HG02763 (cell line): ENCODE measurements at regions not wholly inside any gene's neighbourhood (a gene's known extent, or its start where the extent isn't known, plus 50 kb on each side); places are given as distances from the start of the nearest gene placed in this dataset.
"Not testable (repeated sequence)": the region's sequence is repeated elsewhere in the genome, so short reads cannot be mapped to it uniquely, and the experiment has no call there.

Source experiments
- ATAC-seq: cut with Tn5 transposase; IDR thresholded peaks from one replicate; pipeline ENCODE4 v1.9.1; 2021; ENCODE audit warnings: mild to moderate bottlenecking, moderate library complexity; ENCODE audit not compliant: unreplicated experiment

DNA sequence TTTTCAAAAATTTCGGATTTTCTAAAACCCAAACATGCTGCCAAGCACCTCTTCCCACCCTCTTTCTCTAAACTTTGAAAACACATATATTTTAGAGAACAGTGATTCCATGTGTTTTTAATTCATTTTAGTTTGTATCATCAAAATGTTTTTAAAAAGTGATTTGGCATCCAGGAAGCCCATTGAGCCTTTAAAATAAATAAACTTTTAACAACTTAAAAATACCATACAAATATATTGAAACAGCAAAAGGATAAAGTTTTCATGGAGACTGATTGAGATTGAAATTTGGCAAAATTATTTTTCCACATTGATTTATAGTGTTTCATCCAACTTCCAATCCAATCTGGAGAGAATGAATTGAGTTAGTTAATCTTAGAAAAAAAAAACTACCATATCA is 374.7 kb downstream of the CD109 start:
- no peak for ATAC-seq

- no peak for ATAC-seq
Observed at GRCh38 chr6:74070091-74070490, 374.1 kb downstream of the CD109 start.

DNA sequence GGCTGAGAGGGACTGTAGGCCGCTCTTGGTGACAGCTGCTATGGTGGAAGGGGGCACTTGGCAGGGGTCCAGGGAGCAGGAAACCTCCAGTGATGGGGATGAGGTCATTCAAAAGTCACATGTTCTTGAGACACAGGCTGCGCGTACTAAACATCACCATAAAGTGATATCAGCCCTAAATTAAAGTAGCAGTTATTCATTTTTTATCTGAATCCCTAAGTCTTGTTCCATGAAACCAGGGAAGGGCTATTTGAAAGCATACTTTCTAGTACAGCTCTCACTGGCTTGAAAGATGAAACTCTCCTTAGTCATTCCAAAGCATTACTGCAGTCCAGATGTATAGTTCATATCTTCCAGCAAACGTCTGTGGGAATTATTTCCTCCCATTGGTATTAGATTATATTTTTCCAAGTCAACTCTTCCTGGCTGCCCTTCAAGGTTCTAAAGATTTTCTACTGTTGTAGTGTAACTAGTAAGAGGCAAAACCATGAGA is 373.1 kb downstream of the CD109 start:
- ATAC-seq: no peak

DNA sequence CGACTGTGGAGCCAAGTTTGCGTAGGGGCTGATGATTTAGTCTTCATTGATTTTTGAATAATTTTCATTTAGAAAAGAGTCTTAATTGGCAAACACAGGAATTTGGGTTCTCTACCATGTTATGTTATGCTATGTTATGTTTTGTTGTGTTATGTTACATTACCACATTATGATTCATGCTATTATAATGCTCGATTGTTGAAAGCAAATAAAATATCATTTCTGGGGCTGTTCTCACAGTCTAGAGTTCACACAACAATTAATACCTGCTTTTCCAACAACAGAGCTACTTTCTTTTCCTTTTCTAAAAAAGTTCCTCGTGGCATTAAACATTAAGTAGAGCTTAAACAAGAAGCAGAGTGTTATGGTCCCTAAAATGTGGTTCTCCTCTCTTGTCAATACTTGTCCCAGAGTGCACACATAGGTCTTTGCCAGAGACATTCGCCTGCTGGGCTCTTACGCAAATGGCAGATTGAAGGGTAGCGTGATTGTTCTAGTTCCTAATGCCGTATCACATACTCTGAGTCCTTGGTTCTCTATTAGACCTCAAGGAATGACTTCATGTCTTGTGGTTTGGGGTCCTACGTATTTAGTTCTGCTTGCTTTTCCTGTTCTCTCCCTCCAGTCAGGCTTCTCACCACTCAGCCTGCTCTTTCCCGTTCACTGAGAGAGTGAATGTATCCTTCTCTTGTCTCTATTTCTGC is 370.3 kb downstream of the CD109 start:
- no peak for ATAC-seq

DNA sequence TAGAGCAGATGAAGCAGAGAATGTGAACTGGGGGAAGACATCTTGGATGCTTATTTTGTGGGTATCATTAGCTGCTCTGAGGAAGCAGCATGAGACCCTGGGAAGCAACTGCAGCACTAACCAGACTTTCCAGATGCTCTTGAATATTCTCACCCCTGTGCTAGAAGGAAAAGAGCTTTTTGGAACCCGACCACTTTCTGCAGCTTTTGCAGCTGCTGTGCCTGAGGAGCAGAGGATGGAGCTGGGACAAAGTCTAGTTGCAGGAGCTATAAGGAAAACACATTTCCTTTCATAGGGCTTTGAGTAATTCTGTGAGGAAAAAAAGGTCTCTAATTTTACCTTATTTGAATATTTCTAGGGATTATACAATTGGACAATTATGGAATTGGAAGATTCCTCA is 369.7 kb downstream of the CD109 start:
- ATAC-seq: no peak

GRCh38 chr6:74063391-74063790 is 367.4 kb downstream of the CD109 start:
- no peak for ATAC-seq

DNA sequence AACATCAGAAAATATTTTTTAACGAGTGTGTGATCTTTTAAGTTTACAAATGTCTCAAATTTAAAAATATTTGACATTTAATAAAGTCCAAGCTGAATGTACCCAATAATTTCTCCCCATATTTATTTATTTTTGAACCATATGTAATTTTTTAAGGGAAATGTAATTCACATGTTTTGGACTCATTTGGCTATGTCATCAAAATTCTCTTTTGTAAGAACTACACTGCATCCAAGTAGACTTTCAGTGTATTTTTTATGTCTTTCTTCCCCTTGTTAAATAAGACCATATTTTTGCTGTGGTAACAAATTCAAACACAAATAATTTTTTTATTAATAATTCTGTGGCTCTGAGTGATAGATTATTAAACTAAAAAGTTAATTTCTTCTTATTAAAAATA is 365.2 kb downstream of the CD109 start:
- no peak for ATAC-seq

- no peak for ATAC-seq
Observed at GRCh38 chr6:74060354-74060753, 364.4 kb downstream of the CD109 start.

DNA sequence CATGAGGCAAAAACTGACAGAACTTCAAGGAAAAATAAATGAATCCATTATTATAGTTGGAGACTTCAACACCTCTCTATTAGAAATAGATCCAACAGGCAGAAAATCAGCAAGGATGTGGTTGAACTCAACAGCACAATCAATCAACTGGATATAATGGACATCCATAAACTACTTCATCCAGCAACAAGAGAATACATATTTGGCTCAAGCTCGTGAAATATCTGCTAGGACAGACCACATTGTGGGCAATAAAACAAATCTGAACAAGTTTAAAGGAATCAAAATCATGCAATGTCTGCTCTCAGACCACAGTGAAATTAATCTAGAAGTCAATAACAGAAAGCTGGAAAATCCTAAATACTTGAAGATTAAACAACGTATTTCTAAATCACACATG is 362.6 kb downstream of the CD109 start:
- no peak for ATAC-seq

DNA sequence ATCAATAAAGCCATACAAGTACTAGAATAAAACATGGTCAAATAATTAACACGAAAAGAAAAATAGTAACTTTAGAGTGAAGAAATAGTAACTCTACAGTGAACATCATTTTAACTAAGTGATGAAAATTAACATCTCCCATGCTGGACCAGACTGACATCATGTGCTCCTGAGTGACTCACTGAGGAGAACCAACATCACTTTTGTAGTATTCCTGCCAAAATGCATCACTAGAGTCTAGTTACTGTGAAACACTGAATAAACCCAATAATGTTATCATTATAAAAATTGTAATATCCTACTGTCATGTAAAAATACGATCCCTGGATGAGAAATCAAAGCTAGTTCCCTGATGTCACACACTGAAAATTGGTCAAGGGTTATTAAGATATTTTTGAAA is 361.3 kb downstream of the CD109 start:
- no peak for ATAC-seq

DNA sequence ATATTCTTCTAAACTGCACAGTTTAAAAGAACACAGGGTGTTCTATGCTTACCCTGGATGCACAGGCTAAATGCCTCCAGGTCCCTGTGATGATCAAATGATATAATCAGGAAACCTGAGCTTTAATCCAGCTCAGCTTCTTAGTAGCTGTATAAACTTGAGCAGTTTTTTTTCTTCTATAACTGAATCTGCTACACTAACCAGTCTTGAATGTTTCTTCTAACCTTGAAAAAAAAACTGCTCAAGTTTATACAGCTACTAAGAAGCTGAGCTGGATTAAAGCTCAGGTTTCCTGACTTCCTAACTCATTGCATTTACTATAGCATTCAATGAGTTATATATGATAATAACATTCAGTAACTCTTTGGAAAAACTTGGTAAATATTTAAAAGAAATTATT is 358.2 kb downstream of the CD109 start:
- no peak for ATAC-seq

DNA sequence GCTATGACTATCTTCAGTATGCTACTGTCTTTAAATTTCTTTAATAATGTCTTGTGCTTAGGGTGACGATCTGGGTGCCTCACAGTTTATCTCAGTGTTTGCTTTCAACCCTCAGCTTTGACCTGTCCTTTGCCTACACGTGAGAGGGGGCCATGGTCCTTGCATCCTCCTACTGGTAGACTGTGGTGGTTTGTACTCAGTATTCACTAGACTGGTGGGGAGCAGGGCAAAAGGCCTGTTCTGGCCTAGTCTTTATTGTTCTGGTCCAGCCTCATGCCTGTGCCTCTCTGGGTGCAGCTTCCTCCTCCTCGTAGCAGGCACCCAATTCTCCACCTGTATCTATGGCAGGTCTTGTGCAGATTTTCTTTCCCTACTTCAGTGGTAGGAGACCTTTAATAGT is 354.9 kb downstream of the CD109 start:
- ATAC-seq: no peak

GRCh38 chr6:74048387-74048786 is 352.4 kb downstream of the CD109 start:
- ATAC-seq: no peak

- no peak for ATAC-seq
Observed at GRCh38 chr6:74044417-74045096, 348.6 kb downstream of the CD109 start.

DNA sequence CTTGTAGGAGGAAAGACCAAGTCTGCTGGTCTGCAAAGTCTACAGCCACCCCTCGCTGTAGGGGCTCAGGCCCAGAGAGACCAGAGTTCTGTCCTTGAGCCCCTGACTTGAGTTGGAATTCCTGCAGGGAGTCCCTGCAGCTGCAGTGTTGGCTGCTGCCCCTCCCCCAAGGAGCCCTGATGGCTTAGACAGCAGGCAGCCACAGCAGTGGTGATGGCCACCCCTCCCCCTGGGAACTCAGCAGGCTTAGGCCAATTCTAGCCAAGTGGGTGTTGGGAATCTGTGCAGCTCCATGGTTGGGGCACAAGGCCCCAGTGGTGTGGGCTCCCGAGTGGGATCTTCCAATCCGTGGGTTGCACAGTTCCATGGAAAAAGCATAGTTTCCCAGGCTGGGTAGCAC is 345.4 kb downstream of the CD109 start:
- no peak for ATAC-seq

DNA sequence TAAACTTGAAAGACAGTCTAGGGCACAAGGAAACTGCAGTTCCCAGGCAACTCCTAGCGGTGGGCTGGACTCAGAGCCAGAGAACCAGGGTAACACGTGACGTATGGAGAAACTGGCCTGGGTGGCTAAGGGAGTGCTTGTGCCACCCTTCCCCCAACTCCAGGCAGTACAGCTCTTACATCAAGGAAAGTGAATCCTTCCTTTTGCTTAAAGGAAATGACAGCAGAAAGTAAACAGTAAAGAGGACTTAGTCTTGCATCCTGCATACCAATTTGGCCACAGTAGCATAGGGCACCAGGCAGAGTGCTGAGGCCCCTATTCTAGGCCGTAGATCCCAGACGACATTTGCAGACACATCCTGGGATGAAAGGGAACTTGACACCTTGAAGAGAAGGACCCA is 322.8 kb downstream of the CD109 start:
- no peak for ATAC-seq

DNA sequence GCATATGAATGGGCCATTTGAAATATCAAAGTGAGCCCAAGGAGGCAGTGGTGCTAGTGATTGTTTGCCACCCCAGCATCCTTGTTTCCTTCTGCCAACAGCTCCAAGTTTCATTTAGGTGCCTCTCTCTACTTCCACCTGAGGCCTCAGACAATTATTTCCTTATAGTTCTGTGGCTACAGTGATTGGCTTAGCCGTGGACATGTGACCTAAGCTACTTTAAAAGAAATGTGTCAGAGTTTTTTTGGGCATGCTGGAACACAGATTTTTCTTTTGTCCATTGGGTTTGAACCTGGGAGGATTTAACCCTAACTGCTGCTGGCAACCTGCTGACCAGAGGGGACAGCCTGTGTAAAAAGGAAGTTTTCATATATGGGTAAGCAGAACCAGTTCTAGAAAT is 319.4 kb downstream of the CD109 start:
- no peak for ATAC-seq

- ATAC-seq: no peak
Observed at GRCh38 chr6:74000666-74001490, 304.9 kb downstream of the CD109 start.

- not testable (repeated sequence) for ATAC-seq
Observed at GRCh38 chr6:73990609-73991238, 294.7 kb downstream of the CD109 start.

- ATAC-seq: no peak
Observed at GRCh38 chr6:73989428-73989827, 293.4 kb downstream of the CD109 start.

DNA sequence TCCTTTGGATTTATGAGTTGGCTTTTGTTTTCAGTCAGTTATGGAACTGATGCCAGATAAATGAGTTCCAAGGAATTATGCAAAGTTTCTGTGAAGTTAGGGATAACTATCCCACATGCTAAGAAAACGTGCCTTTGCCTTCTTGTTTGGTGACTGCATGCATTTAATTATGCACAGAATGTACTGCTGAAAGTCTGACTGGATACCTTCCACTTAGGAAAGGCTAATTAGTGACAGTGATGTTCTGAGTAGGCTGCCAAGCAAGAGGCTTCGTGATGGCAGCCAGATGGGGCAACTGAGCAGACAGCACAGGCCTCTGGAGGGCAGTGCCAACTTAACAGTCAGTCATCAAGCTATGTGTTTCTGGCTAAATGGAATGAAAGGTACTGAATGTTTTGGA is 289.9 kb downstream of the CD109 start:
- ATAC-seq: no peak
